ENCODE measurements at regions not wholly inside any gene's neighbourhood (a gene's known extent, or its start where the extent isn't known, plus 50 kb on each side); places are given as distances from the start of the nearest gene placed in this dataset.

- no peak for DNase-seq (ENCODE audit: low read depth)
- TF ChIP-seq, protein P1, sequence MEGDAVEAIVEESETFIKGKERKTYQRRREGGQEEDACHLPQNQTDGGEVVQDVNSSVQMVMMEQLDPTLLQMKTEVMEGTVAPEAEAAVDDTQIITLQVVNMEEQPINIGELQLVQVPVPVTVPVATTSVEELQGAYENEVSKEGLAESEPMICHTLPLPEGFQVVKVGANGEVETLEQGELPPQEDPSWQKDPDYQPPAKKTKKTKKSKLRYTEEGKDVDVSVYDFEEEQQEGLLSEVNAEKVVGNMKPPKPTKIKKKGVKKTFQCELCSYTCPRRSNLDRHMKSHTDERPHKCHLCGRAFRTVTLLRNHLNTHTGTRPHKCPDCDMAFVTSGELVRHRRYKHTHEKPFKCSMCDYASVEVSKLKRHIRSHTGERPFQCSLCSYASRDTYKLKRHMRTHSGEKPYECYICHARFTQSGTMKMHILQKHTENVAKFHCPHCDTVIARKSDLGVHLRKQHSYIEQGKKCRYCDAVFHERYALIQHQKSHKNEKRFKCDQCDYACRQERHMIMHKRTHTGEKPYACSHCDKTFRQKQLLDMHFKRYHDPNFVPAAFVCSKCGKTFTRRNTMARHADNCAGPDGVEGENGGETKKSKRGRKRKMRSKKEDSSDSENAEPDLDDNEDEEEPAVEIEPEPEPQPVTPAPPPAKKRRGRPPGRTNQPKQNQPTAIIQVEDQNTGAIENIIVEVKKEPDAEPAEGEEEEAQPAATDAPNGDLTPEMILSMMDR (IDR thresholded peaks at IDR 0.05; ENCODE audit: insufficient read depth, low read depth, low read length, missing control alignments) = no peak
- no peak overlapping the region for H3K4me3 ChIP-seq (ENCODE audit: low read depth, low read length)
Measured at GRCh38 chr1:185425163-185425562, 108.1 kb upstream of the IVNS1ABP start.

GRCh38 chr1:185421485-185422107 lies 104.6 kb upstream of the IVNS1ABP start:
- TF ChIP-seq, protein P1 (IDR thresholded peaks at IDR 0.05; ENCODE audit: insufficient read depth, low read depth, low read length, missing control alignments) = no peak
- no peak overlapping the region for H3K4me3 ChIP-seq (ENCODE audit: low read depth, low read length)
- no peak for DNase-seq (ENCODE audit: low read depth)

GRCh38 chr1:185420588-185421081 lies 103.6 kb upstream of the IVNS1ABP start:
- no peak for DNase-seq (ENCODE audit: low read depth)
- TF ChIP-seq, protein P1 (IDR thresholded peaks at IDR 0.05; ENCODE audit: insufficient read depth, low read depth, low read length, missing control alignments) = no peak
- no peak overlapping the region for H3K4me3 ChIP-seq (ENCODE audit: low read depth, low read length)

GRCh38 chr1:185419718-185420117 lies 102.7 kb upstream of the IVNS1ABP start:
- no peak for DNase-seq (ENCODE audit: low read depth)
- no peak overlapping the region for H3K4me3 ChIP-seq (ENCODE audit: low read depth, low read length)
- TF ChIP-seq, protein P1 (IDR thresholded peaks at IDR 0.05; ENCODE audit: insufficient read depth, low read depth, low read length, missing control alignments) = no peak

- TF ChIP-seq, protein P1 (IDR thresholded peaks at IDR 0.05; ENCODE audit: insufficient read depth, low read depth, low read length, missing control alignments) = no peak
- no peak for DNase-seq (ENCODE audit: low read depth)
- H3K4me3 ChIP-seq (ENCODE audit: low read depth, low read length) = no peak overlapping the region
Measured at GRCh38 chr1:185418472-185418871, 101.4 kb upstream of the IVNS1ABP start.

DNA sequence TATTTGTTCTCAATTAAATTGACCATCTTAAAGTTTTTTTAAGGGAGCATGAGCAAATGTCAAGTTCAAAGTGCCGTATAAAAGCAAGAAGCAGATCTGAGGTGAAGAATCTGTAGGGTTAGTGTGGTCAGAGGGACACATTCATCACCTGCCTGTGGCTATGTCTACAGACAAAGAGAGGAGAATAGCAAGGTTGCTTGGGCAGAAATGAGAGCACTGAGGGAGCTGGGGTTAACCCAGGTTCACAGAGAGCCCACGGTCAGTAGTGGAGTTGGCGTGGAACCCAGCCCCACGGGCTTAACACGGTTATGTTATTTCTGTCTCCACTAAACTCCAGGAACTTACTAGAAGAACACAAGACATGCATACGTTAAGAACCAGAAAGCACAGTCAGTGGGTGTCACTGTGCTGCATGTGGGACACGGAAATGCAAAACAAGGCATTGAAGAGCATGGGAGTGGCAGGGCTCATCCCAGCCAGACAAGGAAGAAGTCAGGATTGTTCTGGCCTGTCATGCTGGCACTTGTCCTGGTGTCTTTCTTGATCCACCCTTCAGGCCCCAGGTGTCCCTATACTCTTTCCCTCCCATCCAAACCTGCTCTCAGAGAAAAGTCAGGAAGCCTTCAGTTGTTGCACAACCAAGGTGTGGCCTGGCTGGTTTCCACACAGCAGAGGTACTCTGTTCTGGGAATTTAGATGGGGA lies 95.5 kb upstream of the IVNS1ABP start:
- TF ChIP-seq, protein P1 (IDR thresholded peaks at IDR 0.05; ENCODE audit: insufficient read depth, low read depth, low read length, missing control alignments) = no peak
- DNase-seq (ENCODE audit: low read depth) = peak; percentile 28
- no peak overlapping the region for H3K4me3 ChIP-seq (ENCODE audit: low read depth, low read length)

Measured in GM12865 (cell line).